PFSK-1 (cell line): ENCODE measurements at regions not wholly inside any gene's neighbourhood (a gene's known extent, or its start where the extent isn't known, plus 50 kb on each side); places are given as distances from the start of the nearest gene placed in this dataset.

Experiments used
- FOXP2 ChIP-seq: optimal IDR thresholded peaks from 2 replicates; pipeline ENCODE3; 2011; ENCODE audit warnings: borderline replicate concordance, control low read depth, inconsistent platforms; ENCODE audit not compliant: insufficient read depth; ENCODE audit errors: extremely low read length, extremely low read depth
- POLR2AphosphoS5 ChIP-seq: IDR thresholded peaks from 2 replicates; pipeline ENCODE4 v1.6.1; 2012; ENCODE audit warnings: low read depth, mild to moderate bottlenecking, control low read depth, low read length, moderate library complexity
- SIN3A ChIP-seq: IDR thresholded peaks from 2 replicates; pipeline ENCODE4 v1.6.1; 2012; ENCODE audit warnings: mild to moderate bottlenecking, low read length, moderate library complexity, borderline replicate concordance; ENCODE audit not compliant: insufficient read depth
- TAF1 ChIP-seq: IDR thresholded peaks from 2 replicates; pipeline ENCODE4 v1.6.1; 2012; ENCODE audit warnings: low read length, control low read depth, borderline replicate concordance; ENCODE audit not compliant: insufficient read depth

GRCh38 chr1:220990427-220991339, 111.4 kb downstream of the HLX start:
- TF ChIP-seq TAF1, result no peak
- no peak for TF ChIP-seq SIN3A
- TF ChIP-seq POLR2AphosphoS5, result no peak
- TF ChIP-seq FOXP2, result no peak
